ENCODE measurements at regions not wholly inside any gene's neighbourhood (a gene's known extent, or its start where the extent isn't known, plus 50 kb on each side); places are given as distances from the start of the nearest gene placed in this dataset.

GRCh38 chr7:52297128-52297527, 738.3 kb upstream of the POM121L12 start:
- H3K36me3 Mint-ChIP-seq (ENCODE audit: low read depth), result no peaks in the 10 kb centered on the region
- H3K27ac Mint-ChIP-seq, result no peak overlapping the region
- Histone ChIP-seq H3K4me3 (ENCODE audit: low read length) (no peak overlapping the region), H3K36me3 (ENCODE audit: control insufficient read depth, insufficient read depth, low read length) (no peaks in the 10 kb centered on the region), H3K9me3 (ENCODE audit: control insufficient read depth, low read length) (no peaks in the 10 kb centered on the region), H3K27me3 (ENCODE audit: control insufficient read depth, insufficient read depth, low read length, poor library complexity, severe bottlenecking) (no peaks in the 10 kb centered on the region), H3K4me1 (ENCODE audit: control insufficient read depth, insufficient read depth, low read length) (no peaks in the 10 kb centered on the region), H3K9ac (ENCODE audit: extremely low read depth, low read length, poor library complexity, severe bottlenecking) (no peak overlapping the region), H3K27ac (ENCODE audit: low read depth, low read length) (no peak overlapping the region)
- 91 to 100% methylated on average over 1 to 5 of the region's 5 CpGs for WGBS, 2 experiments (ENCODE audit: insufficient coverage in 1 of 2, insufficient read length in 1 of 2)
- H3K4me3 Mint-ChIP-seq, result no peak overlapping the region
- peaks cover 10% of the 10 kb centered on the region for H3K9me3 Mint-ChIP-seq
- no peaks in the 10 kb centered on the region for H3K27me3 Mint-ChIP-seq (ENCODE audit: insufficient read depth)
- TF ChIP-seq CTCF (conservative IDR thresholded peaks at IDR 0.05), result no peak
- H3K4me1 Mint-ChIP-seq, result no peaks in the 10 kb centered on the region
- DNase-seq, result no peak

- no peaks in the 10 kb centered on the region for H3K4me1 ChIP-seq (ENCODE audit: control insufficient read depth, insufficient read depth, low read length)
- no peak overlapping the region for H3K9ac ChIP-seq (ENCODE audit: extremely low read depth, low read length, poor library complexity, severe bottlenecking)
- no peak overlapping the region for H3K4me3 ChIP-seq (ENCODE audit: low read length)
- no peak for TF ChIP-seq CTCF (conservative IDR thresholded peaks at IDR 0.05)
- Mint-ChIP-seq H3K36me3 (ENCODE audit: low read depth) (no peaks in the 10 kb centered on the region), H3K9me3 (peaks cover 7% of the 10 kb centered on the region), H3K4me3 (no peak overlapping the region), H3K27me3 (ENCODE audit: insufficient read depth) (no peaks in the 10 kb centered on the region), H3K4me1 (no peaks in the 10 kb centered on the region), H3K27ac (no peak overlapping the region)
- no peaks in the 10 kb centered on the region for H3K9me3 ChIP-seq (ENCODE audit: control insufficient read depth, low read length)
- no peak overlapping the region for H3K27ac ChIP-seq (ENCODE audit: low read depth, low read length)
- no peaks in the 10 kb centered on the region for H3K36me3 ChIP-seq (ENCODE audit: control insufficient read depth, insufficient read depth, low read length)
- no peaks in the 10 kb centered on the region for H3K27me3 ChIP-seq (ENCODE audit: control insufficient read depth, insufficient read depth, low read length, poor library complexity, severe bottlenecking)
- WGBS, 2 experiments (ENCODE audit: insufficient coverage in 1 of 2, insufficient read length in 1 of 2), result 93 to 96% methylated on average over 7 of the region's 7 CpGs
- no peak for DNase-seq
These were observed 740.5 kb upstream of the POM121L12 start for GRCh38 chr7:52294942-52295341.

- Mint-ChIP-seq H3K27ac (no peak overlapping the region), H3K36me3 (ENCODE audit: low read depth) (no peaks in the 10 kb centered on the region), H3K4me1 (no peaks in the 10 kb centered on the region), H3K27me3 (ENCODE audit: insufficient read depth) (no peaks in the 10 kb centered on the region), H3K4me3 (no peak overlapping the region), H3K9me3 (no peaks in the 10 kb centered on the region)
- Histone ChIP-seq H3K9ac (ENCODE audit: extremely low read depth, low read length, poor library complexity, severe bottlenecking) (no peak overlapping the region), H3K36me3 (ENCODE audit: control insufficient read depth, insufficient read depth, low read length) (no peaks in the 10 kb centered on the region), H3K27me3 (ENCODE audit: control insufficient read depth, insufficient read depth, low read length, poor library complexity, severe bottlenecking) (no peaks in the 10 kb centered on the region), H3K4me1 (ENCODE audit: control insufficient read depth, insufficient read depth, low read length) (no peaks in the 10 kb centered on the region), H3K27ac (ENCODE audit: low read depth, low read length) (no peak overlapping the region), H3K9me3 (ENCODE audit: control insufficient read depth, low read length) (no peaks in the 10 kb centered on the region), H3K4me3 (ENCODE audit: low read length) (no peak overlapping the region)
- TF ChIP-seq CTCF (conservative IDR thresholded peaks at IDR 0.05), result no peak
- no peak for DNase-seq
- WGBS, 2 experiments (ENCODE audit: insufficient coverage in 1 of 2, insufficient read length in 1 of 2), result 73 to 80% methylated on average over 2 of the region's 2 CpGs
These were observed 746.2 kb upstream of the POM121L12 start for GRCh38 chr7:52289247-52289646.
